Keratinocyte (primary cell): ENCODE measurements at regions not wholly inside any gene's neighbourhood (a gene's known extent, or its start where the extent isn't known, plus 50 kb on each side); places are given as distances from the start of the nearest gene placed in this dataset.

Experiments
- DNase-seq: peaks from one replicate; pipeline ENCODE4 v3.0.0-alpha.2; 2011; ENCODE audit warnings: low read depth, missing footprints, low spot score
- FAIRE-seq: peaks from 2 replicates; lab custom pipeline; 2011; peaks lifted over from hg19 to GRCh38; lab: Jason Lieb, UNC
- H2AFZ ChIP-seq: 2 replicates; pipeline ENCODE4 v1.6.0; 2012; ENCODE audit warnings: low read length, control low read depth, inconsistent platforms; ENCODE audit not compliant: control insufficient read depth
- H3K27ac ChIP-seq: 2 replicates; pipeline ENCODE4 v1.5.1; 2011; ENCODE audit warnings: low read length; ENCODE audit not compliant: control insufficient read depth, insufficient read depth
- H3K27me3 ChIP-seq: 3 replicates; pipeline ENCODE4 v1.6.0; 2011; ENCODE audit warnings: low read length; ENCODE audit not compliant: control insufficient read depth, insufficient read depth; ENCODE audit errors: extremely low read depth
- H3K36me3 ChIP-seq, 2 experiments: 2 replicates in 1 of 2; 3 replicates in 1 of 2; pipeline ENCODE4 v1.5.1; 2011; ENCODE audit warnings: low read length in 2 of 2, mild to moderate bottlenecking in 1 of 2; ENCODE audit not compliant: control insufficient read depth in 2 of 2, insufficient read depth in 2 of 2; ENCODE audit errors: extremely low read depth in 1 of 2
- H3K4me1 ChIP-seq: 3 replicates; pipeline ENCODE4 v1.5.1; 2011; ENCODE audit warnings: low read length; ENCODE audit not compliant: control insufficient read depth, insufficient read depth; ENCODE audit errors: extremely low read depth
- H3K4me2 ChIP-seq: 3 replicates; pipeline ENCODE4 v1.6.0; 2011; ENCODE audit warnings: low read depth, low read length; ENCODE audit not compliant: control insufficient read depth, insufficient read depth; ENCODE audit errors: extremely low read depth
- H3K4me3 ChIP-seq, 3 experiments: fragments of 200-600 bp in 1 of 3; sonication (generic) in 1 of 3; 2 replicates in 2 of 3; 3 replicates in 1 of 3; pipeline ENCODE4 v1.5.1; 2011 to 2016; ENCODE audit warnings: low read length in 3 of 3, mild to moderate bottlenecking in 3 of 3, control low read depth in 2 of 3, inconsistent platforms in 1 of 3, low read depth in 1 of 3, mixed read lengths in 1 of 3, mixed run types in 1 of 3, moderate library complexity in 1 of 3; ENCODE audit not compliant: control insufficient read depth in 2 of 3, insufficient read depth in 2 of 3; ENCODE audit errors: extremely low read depth in 1 of 3
- H3K79me2 ChIP-seq: 2 replicates; pipeline ENCODE4 v1.6.0; 2012; ENCODE audit warnings: low read length; ENCODE audit not compliant: control insufficient read depth, insufficient read depth
- H3K9ac ChIP-seq: 3 replicates; pipeline ENCODE4 v1.6.0; 2011; ENCODE audit warnings: low read length; ENCODE audit not compliant: control insufficient read depth, insufficient read depth; ENCODE audit errors: extremely low read depth
- H3K9me1 ChIP-seq: 3 replicates; pipeline ENCODE4 v1.6.0; 2011; ENCODE audit warnings: low read length; ENCODE audit not compliant: control insufficient read depth, insufficient read depth; ENCODE audit errors: extremely low read depth
- H3K9me3 ChIP-seq: 2 replicates; pipeline ENCODE4 v1.5.1; 2012; ENCODE audit warnings: low read depth, low read length; ENCODE audit not compliant: control insufficient read depth
- H4K20me1 ChIP-seq: 3 replicates; pipeline ENCODE4 v1.6.0; 2011; ENCODE audit warnings: low read length; ENCODE audit not compliant: control insufficient read depth, insufficient read depth; ENCODE audit errors: extremely low read depth
- CTCF ChIP-seq, 3 experiments: IDR thresholded peaks in 1 of 3; conservative IDR thresholded peaks in 1 of 3; optimal IDR thresholded peaks in 1 of 3; 2 replicates in 2 of 3; 3 replicates in 1 of 3; pipeline versions ENCODE3 to v1.5.1; 2011; ENCODE audit warnings: low read length in 3 of 3, mild to moderate bottlenecking in 3 of 3, moderate library complexity in 2 of 3, control low read depth in 1 of 3, inconsistent platforms in 1 of 3; ENCODE audit not compliant: insufficient read depth in 2 of 3; ENCODE audit errors: extremely low read depth in 1 of 3
- EZH2 ChIP-seq: IDR thresholded peaks from one replicate; pipeline ENCODE4 v1.6.1; 2012; ENCODE audit warnings: inconsistent platforms, mild to moderate bottlenecking, low read length, moderate library complexity
- dilution Hi-C: fragments of 300-500 bp; cut with MboI; formaldehyde crosslinking; loops from one replicate; pipeline ENCODE4 v1.7.0; 2020; ENCODE audit warnings: low sequenced_read_pairs; ENCODE audit not compliant: extremely low pct_ligation_motif_present

GRCh38 chr11:42657169-42657568 lies 654.6 kb upstream of the API5 start:
- no peak overlapping the region for H2AFZ ChIP-seq
- no peak overlapping the region for H3K27ac ChIP-seq
- H4K20me1 ChIP-seq: no peaks in the 10 kb centered on the region
- no peaks in the 10 kb centered on the region for H3K9me1 ChIP-seq
- dilution Hi-C loops: no loop called here
- H3K4me1 ChIP-seq: no peaks in the 10 kb centered on the region
- no peaks in the 10 kb centered on the region for H3K36me3 ChIP-seq
- H3K79me2 ChIP-seq: no peaks in the 10 kb centered on the region
- H3K9me3 ChIP-seq: no peaks in the 10 kb centered on the region
- TF ChIP-seq EZH2 (no peak), CTCF (optimal IDR thresholded peaks at IDR 0.05 in 1 of 3, IDR thresholded peaks at IDR 0.05 in 1 of 3, conservative IDR thresholded peaks at IDR 0.05 in 1 of 3; ENCODE audit: extremely low read depth in 1 of 3, insufficient read depth in 2 of 3, low read length in 3 of 3) (no peak)
- DNase-seq (no peak), FAIRE-seq (no peak)
- no peak overlapping the region for H3K9ac ChIP-seq
- no peak overlapping the region for H3K4me3 ChIP-seq
- no peaks in the 10 kb centered on the region for H3K27me3 ChIP-seq
- H3K4me2 ChIP-seq: no peak overlapping the region

- no peak overlapping the region for H2AFZ ChIP-seq
- H3K4me1 ChIP-seq: no peaks in the 10 kb centered on the region
- TF ChIP-seq CTCF (optimal IDR thresholded peaks at IDR 0.05 in 1 of 3, IDR thresholded peaks at IDR 0.05 in 1 of 3, conservative IDR thresholded peaks at IDR 0.05 in 1 of 3; ENCODE audit: extremely low read depth in 1 of 3, insufficient read depth in 2 of 3, low read length in 3 of 3): no peak
- no peak for TF ChIP-seq EZH2
- no peaks in the 10 kb centered on the region for H4K20me1 ChIP-seq
- no peak overlapping the region for H3K9ac ChIP-seq
- DNase-seq (no peak), FAIRE-seq (no peak)
- H3K27me3 ChIP-seq: no peaks in the 10 kb centered on the region
- dilution Hi-C loops: no loop called here
- H3K79me2 ChIP-seq: no peaks in the 10 kb centered on the region
- H3K9me3 ChIP-seq: no peaks in the 10 kb centered on the region
- no peaks in the 10 kb centered on the region for H3K9me1 ChIP-seq
- no peak overlapping the region for H3K4me2 ChIP-seq
- H3K36me3 ChIP-seq: no peaks in the 10 kb centered on the region
- no peak overlapping the region for H3K4me3 ChIP-seq
- H3K27ac ChIP-seq: no peak overlapping the region
Observed at GRCh38 chr11:42661942-42662341, 649.9 kb upstream of the API5 start.
